ENCODE measurements at regions not wholly inside any gene's neighbourhood (a gene's known extent, or its start where the extent isn't known, plus 50 kb on each side); places are given as distances from the start of the nearest gene placed in this dataset.
"Not testable (repeated sequence)": the region's sequence is repeated elsewhere in the genome, so short reads cannot be mapped to it uniquely, and the experiment has no call there.

DNA sequence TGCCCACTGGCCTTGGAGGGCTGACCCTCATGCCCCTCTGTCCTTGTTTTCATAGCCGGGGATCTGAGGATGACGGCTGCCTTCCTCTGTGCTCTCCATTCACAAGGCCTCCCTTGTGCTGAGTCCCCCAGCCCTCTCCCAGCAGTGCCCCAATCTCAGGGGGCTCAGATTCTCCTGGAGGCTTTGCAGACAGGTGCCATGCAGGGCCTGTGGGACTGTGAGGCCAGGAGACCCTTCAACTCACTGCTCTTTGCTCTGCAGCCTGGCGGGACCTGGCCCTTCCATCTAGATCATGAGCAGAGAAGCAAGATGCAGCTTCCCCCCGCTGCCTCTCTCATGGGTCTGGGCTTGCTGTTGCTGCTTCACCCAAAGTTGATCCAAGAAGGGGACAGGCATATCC is 356.0 kb downstream of the BCL11B start:
- no peak for DNase-seq (ENCODE audit: low read depth)

DNA sequence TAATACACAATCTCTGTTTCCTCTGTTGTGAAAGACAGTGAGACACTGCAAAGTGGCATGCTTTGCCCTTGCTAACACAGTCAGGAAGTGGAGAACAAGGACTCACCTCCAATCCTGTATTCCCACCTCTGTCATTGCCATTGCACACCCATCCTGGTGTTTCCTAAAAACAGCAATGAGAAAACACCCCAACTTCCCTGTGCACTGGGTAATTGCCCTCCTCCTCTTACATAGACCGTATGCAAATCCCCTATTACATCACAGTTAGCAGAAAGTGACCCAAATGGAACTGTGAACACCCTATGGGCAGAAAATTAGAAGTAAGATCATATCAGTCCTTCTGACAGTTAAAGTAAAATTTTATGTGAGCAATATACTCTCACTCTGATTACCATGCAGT is 355.5 kb downstream of the BCL11B start:
- no peak for DNase-seq (ENCODE audit: low read depth)

DNA sequence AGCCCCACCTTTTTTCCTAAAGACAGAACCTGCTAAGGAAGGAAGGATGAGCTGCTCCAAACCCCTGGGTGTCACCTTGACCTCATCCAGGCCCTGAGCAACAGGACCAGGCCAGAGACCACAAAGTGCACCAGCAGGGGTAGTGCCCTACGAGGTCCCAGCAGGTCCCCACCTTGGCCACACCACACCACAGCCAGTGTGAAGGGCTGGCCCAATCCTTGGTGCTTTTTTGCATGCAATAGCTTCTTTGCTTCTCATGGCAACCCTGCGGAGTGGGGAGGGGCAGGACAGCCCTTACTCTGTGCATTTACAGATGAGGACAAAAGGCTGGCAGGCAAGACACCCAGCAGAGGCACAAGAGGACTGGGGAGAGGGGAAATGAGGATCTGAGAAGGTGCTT is 352.6 kb downstream of the BCL11B start:
- DNase-seq (ENCODE audit: low read depth) = no peak

DNA sequence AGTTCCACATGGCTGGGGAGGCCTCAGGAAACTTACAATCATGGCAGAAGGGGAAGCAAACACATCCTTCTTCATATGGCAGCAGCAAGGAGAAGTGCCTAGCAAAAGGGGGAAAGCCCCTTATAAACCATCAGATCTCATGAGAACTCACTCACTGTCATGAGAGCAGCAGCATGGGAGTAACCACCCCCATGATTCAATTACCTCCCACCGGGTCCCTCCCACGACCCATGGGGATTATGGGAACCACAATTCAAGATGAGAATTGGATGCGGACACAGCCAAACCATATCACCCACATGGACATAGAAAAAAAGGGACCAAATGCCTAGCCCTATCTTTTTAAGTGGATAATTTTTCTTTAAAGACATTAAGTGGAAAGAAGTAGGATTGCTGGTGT is 350.7 kb downstream of the BCL11B start:
- not testable (repeated sequence) for DNase-seq (ENCODE audit: low read depth)

DNA sequence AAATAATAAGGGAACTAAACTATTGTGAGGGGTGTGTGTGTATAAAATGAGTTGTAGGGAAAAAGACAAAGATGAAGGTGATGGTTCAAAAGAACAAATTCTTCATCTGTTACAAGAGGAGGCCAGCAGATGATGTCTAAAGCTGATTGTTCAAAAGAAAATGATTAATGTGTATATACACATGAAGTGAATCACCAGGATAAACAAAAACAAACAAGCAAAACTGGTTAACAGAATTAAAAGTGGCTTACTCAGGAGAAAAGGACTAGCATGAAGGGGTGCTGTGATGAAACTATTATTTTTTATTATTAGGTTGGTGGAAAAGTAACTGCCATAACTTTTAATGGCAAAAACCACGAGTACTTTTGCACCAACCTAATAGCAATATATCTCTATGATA is 348.4 kb downstream of the BCL11B start:
- DNase-seq (ENCODE audit: low read depth) = no peak

DNA sequence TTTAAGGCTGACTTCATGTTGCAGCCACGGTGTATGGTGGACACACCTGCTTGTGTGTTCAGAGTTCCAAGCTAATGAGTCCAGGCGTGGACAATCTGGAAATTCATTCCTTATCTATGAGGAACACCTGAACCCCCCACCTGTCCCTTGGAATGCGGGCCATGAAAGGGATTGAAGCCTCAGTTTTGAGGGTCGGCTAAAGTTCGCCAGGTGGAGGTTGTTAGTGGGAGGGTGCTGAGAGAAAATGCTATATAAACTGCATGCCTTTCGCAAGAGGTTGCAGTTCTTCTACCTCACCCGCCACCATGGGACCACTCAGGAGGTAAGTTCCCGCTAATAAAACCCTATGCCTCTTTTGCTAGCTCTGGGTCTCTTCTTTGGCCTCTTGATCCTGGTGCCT is 348.0 kb downstream of the BCL11B start:
- DNase-seq (ENCODE audit: low read depth) = no peak

DNA sequence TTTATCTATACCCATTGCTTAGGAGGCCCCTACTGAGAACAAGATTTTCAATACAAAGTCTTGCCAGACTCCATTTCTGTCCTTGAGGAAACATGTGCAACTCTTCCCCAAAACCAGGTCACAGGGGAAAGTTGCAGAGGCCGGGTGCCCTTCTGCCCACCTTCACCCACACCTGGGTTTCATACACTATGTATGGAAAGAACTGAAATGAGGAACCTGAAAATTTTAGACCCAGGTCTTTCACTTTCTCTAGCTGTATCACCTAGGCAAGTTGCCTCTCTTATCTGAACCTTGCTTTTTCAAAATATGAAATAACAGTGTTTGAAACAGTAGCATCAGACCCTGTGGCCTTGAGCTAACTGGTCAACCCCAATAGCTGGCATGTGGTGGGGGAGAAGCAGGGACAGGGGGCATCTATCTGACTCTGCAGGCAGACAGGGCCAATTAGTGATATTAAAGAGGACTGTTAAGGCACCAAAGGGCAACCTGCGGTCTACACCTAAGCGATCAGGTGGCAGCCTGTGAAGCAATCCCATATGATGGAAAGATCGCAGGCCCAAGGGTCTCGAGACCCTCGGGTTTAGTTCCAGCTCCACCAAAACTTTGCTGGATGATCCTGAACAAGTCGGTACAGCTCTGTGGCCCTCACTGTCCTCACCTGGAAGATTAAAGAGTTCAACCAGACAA is 346.5 kb downstream of the BCL11B start:
- no peak for DNase-seq (ENCODE audit: low read depth)

DNA sequence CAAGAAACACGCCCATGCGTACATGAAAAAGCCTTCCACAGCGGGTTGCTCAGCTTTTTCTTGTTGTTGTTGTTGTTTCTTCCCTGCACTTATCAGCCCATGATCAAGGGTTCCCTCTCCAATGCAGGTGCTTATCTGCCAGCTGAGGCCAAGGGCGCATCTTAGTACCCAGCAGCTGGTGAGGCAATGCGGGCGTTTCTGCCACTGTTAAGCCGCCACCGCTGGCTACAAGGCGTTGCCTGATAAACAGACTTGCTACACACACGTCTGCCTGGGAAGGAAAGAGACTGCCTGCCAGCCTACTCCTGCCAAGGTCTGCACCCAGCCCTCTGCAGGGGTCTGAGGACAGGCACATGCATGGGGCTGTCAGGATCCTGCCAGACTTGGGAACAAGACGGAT is 345.9 kb downstream of the BCL11B start:
- no peak for DNase-seq (ENCODE audit: low read depth)

DNA sequence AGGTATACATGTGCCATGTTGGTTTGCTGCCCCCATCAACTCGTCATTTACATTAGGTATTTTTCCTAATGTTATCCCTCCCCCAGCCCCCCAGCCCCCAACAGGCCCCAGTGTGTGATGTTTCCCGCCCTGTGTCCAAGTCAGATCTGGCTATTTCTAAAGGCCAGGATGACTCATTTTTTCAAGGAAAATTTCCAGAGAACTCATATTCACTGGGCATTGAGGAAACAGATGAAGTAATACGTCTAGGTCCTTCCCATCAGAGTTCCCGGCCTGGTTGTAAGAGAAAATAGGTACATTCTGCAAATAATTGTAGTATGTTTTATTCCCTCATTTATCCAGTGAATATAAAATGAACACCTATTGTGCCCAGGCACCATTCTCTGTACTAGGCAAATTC is 345.2 kb downstream of the BCL11B start:
- no peak for DNase-seq (ENCODE audit: low read depth)

DNA sequence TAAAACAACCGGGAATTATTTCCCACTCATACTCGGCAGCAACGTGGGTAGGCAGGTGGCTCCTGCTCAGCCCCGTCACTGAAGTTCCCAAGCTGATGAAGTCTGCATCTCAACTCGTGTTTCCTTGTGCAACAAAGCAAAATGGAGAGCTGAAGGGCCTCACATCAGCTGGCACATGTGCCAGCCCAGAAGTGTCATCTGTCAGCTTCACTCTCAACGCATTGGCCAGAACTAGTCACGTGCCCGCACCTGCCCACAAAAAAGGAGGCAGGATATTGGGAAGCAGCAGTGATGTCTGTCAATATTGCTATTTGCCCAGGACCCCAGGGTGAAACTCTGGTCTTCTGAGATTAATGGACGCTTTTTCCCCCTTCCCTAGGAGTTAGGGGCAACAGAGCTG is 344.0 kb downstream of the BCL11B start:
- no peak for DNase-seq (ENCODE audit: low read depth)

DNA sequence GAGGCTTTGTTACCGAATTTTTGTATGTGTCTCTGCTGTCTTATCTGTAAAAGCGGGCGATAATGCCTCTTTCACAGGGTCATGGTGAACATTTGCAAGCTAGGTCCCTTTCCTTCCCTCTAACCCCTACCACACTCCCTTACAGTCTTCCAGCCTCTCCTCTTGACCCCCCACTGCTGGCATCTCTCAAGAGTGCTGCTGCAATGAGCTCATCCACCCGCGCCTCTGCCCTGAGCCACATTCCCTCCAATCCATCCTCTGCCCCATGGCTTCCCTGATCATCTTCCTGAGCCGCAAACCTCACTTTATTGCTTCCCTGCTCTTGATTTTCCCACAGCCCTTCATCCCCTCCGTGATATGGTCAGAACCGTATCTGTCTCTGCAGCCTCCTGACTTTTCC is 343.6 kb downstream of the BCL11B start:
- DNase-seq (ENCODE audit: low read depth) = no peak

DNA sequence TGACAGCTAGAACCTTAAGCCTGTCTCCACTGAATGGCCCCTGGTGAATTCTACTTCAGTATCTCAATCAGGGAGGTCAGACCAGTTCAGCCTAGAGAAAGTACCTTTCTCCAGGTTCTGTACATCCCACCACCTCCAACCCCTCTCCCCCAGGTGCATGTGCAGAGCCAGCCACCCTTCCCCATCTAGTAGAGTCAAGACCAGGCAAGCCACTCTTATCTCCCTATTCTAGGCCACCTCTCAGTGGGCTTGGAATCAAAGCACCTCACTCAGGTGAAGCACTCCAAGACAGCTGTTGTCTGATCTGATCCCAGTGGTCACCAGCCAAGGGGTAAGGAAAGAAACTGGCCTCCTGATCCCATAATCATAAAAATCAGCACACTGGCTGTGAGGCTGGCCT is 340.9 kb downstream of the BCL11B start:
- no peak for DNase-seq (ENCODE audit: low read depth)

DNA sequence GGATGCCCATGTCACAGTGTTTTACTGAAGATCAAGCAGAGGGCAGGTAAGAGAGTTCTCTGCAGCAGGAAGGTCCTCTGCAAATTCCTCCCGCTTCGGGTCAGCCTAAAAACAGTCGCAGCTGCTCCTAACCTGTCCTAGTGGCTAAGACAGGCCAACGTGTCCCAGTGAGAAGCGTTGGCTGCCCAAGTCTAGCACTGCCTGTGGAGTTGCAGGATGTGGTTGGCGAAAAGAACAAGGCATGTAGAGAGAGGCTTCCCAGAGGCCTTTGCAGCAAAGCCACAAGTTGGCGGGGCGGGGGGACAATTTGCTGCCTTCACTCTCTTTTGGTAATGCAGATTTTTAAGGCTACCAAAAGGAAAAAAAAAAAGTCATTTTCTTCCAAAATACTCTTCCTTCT is 340.1 kb downstream of the BCL11B start:
- DNase-seq (ENCODE audit: low read depth) = no peak

DNA sequence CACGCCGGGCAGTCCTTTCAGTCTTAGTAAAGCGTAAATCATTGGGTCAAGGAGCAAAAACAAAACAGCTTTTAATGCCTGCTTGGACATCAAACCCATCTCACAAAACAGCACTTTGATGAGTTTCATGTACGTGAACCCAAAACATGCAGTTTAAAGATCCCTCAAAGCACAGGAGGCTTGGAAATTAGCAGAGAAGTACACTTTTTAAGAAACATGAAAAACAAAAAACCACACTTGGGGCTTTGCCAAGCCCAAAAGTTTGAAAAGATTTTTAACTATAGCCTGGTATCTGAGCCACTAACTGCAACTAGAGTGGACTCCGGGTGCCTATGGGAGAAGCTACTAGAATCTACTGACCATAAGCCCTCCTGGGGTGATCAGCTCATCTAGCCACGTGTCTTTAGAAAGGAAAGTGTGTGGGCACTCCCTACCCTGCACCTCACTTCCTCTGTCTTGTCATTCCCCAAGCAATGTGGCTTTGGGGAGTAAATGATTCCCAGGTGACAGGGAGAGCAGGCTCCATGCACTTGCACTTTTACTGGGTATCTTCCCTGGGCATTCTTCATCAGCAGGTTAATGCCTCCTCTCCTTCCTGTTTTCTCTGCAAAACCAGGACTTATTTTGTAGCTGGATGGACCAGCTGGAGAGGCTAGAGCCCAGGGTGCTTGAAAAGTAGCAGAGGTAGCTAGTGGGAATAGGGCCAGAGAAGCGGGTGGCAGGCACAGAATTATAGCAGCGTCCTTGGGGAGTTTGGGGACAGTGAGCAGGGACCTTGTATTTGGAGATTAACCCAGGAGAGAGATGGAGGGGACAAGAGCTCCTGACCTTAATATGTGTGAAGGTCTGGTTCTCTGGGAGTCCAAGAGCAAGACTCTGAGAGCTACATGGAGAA is 339.3 kb downstream of the BCL11B start:
- no peak for DNase-seq (ENCODE audit: low read depth)

DNA sequence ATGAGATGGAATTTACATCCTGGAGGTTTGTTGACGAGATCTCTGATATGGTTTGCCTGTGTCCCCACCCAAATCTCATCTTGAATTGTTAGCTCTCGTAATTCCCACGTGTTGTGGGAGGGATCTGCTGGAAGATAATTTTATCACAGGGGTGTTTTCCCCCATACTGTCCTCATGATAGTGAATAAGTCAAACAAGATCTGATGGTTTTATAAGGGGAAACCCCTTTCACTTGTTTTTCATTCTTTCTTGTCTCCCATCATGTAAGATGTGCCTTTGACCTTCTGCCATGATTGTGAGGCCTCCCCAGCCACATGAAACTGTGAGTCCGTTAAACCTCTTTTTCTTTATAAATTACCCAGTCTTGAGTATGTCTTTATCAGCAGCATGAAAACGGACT is 337.4 kb downstream of the BCL11B start:
- DNase-seq (ENCODE audit: low read depth) = not testable (repeated sequence)

DNA sequence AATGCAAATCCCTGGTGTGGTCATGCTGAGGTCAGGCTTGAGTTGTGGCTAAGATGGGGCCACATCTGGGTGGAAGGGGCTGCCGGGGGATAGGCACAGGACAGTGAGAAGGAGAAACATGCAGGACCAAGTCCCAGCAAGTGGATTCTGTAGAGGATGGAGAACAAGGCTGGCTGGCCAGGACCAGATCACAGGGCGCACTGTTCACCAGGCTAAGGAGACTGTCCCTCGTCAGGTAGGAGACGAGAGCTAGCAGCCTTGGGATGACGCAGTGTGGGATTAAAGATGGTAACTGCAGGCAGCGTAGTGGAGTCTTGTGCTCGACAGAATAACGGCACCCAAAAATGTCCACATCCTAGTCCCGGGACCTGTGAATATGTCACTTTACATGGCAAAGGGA is 336.1 kb downstream of the BCL11B start:
- DNase-seq (ENCODE audit: low read depth) = no peak

DNA sequence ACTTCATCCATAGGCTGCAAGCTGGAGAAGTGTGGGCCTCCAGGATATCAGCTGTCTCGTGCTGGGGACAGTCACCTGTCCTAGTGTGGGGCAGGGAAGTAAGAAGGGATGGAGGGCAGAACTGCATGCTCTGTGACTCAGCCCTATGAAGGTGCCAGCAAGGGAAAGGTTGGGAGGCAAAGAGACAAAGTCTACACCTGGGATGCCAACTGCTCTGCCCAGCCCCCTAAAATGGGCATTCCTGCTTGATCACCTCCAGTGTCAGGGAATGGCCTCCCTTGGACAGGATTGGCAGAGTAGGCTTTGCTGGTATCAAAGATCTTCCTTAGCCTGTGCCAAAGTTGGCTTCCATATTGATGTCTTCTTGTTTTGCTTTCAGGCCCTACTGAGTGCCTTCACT is 335.0 kb downstream of the BCL11B start:
- no peak for DNase-seq (ENCODE audit: low read depth)

DNA sequence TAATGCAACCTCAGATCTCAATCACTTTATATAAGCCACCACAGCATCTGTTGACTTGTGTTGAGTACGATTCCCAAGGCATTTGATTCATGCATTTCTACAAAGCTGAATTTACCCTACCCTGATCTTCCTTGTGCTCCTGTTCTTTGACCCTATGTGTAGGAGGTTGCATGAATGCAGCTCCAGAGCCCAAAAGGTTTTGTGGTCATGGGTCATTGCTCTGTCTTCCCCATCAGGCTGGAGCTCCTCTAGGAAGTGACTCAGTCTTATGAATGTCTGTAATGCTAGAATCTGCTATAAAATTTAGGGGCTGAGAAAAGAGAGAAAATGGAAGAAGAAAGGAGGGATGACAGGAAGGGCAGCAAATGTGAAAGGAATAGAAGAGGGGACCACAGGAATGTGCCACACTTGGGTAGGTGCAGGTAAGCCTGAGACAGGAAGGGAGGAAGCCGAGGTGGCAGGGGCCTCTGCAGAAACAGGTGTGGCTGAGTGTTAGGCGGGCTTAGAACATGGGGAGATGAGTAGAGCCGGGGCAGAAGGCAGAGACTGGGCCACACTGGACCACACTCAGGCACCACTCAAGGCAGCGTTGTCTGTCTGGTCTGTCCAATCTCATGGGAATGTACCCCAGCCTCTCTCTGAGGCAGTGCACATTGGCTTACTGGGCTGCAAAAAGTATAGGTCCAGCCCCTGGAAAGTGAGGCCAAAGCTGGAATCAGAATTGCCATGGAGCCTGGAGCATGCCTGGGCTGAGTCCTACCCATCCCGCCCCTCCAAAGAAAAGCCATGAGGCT is 334.1 kb downstream of the BCL11B start:
- DNase-seq (ENCODE audit: low read depth) = no peak

DNA sequence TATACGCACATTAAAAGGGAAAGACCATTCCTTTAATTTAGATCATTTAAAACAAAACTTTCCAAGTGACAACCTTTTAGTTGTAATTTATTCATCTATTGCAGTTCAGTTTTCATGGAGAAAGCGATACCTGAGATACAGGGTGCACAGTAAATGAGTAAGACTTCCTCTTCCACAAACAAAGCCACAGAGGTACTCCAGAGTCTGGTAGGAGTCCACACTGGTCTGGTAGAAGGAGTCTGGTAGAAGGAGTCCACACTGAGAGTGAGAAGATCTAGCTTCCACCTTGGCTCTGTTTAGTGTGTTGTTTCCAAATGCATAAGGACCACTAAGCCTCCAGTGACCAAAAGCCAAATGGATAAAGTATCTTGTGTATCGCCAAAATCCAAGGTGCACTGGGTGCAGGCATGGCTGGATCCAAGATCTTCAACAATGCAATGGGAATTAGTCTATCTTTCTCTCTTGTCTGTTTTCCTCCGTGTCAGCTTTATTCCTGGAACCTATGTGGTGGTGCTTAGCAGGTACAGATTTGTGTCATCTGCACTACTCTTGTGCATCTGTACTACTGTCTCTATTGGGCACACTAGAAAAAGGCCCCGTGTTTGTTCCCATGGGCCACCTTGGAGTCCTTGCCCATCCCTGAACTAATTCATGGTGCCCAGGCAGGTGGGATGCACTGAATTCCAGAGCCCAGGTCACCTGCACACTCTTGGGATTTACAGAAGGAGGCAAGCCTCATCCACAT is 331.1 kb downstream of the BCL11B start:
- DNase-seq (ENCODE audit: low read depth) = no peak

DNA sequence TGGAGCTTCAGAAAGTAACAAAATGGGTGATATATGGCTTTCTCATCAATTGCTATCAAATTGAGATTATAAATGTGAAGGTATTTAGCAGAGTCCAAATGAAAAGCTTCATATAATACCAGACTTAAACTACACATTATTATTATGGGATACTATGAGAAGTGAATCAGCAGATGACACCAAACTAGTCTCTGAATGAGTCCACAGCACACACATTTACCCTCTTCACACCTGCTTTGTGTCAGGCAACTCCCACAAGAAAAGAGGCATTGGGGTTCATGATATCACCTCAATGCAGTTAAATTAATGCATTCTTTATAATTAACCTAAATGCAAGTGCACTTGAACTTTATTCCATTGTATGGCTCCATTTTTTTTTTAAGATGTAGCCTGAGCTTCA is 330.5 kb downstream of the BCL11B start:
- DNase-seq (ENCODE audit: low read depth) = no peak

DNA sequence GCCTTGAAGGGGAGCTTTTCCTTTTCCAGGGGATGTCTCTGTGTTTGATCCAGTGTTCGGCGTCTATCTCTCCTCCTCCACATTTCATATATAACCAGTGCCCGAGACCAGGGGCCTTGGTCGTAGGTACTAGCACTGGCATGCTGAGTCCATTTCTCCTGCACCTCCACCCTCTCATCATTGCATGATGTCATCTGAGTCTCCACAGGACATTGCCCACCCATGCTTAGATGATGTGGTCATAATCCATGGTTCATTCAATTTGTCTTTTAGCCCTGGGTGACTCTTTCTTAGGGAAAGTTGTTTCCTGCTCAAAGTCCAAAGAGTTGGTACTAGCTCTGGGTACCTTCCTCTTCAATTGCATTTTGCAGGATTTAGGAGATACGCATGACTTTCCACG is 328.1 kb downstream of the BCL11B start:
- DNase-seq (ENCODE audit: low read depth) = no peak

DNA sequence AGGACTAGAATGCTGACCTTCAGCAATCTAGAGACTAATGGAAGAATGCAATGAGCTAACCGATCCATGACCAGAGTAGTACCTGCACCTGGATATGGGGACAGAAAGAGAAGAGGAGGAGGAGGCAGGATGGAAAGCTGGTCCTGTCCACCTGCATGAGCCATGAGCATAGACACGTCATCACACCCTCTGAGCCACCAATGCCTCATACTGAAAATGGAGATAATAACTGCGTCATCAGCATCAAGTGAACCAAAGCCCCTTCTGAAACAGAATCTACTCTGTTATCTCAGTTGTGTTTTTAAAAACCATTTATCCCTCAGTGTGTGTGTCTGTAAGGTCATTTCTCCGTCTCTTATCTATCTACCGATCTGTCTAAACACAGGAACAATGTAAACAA is 327.0 kb downstream of the BCL11B start:
- DNase-seq (ENCODE audit: low read depth) = no peak

All from CMK (cell line).